PFSK-1 (cell line): ENCODE measurements at regions not wholly inside any gene's neighbourhood (a gene's known extent, or its start where the extent isn't known, plus 50 kb on each side); places are given as distances from the start of the nearest gene placed in this dataset.

Source experiments
- POLR2AphosphoS5 ChIP-seq: IDR thresholded peaks from 2 replicates; pipeline ENCODE4 v1.6.1; 2012; ENCODE audit warnings: low read depth, mild to moderate bottlenecking, control low read depth, low read length, moderate library complexity
- SIN3A ChIP-seq: IDR thresholded peaks from 2 replicates; pipeline ENCODE4 v1.6.1; 2012; ENCODE audit warnings: mild to moderate bottlenecking, low read length, moderate library complexity, borderline replicate concordance; ENCODE audit not compliant: insufficient read depth

GRCh38 chr19:31940396-31940795, 405.0 kb upstream of the ZNF507 start:
- TF ChIP-seq SIN3A (no peak), POLR2AphosphoS5 (no peak)
